ENCODE measurements at regions not wholly inside any gene's neighbourhood (a gene's known extent, or its start where the extent isn't known, plus 50 kb on each side); places are given as distances from the start of the nearest gene placed in this dataset.

GRCh38 chr12:23221926-23222325 lies 597.0 kb downstream of the ETNK1 start:
- Histone ChIP-seq H3K9me2 (ENCODE audit: insufficient read depth, low read length) (no peaks in the 10 kb centered on the region), H3K36me3 (ENCODE audit: insufficient read depth, low read length) (no peaks in the 10 kb centered on the region), H3K79me2 (ENCODE audit: insufficient read depth, low read depth, low read length) (no peaks in the 10 kb centered on the region), H3K9me3 (ENCODE audit: low read length) (no peaks in the 10 kb centered on the region), H3K4me3 (ENCODE audit: low read depth, low read length, poor library complexity, severe bottlenecking) (no peak overlapping the region), H4K20me1 (ENCODE audit: insufficient read depth, low read length) (no peaks in the 10 kb centered on the region), H3K4me1 (ENCODE audit: insufficient read depth, low read length, poor library complexity, severe bottlenecking) (no peaks in the 10 kb centered on the region), H2AFZ (ENCODE audit: low read length) (no peak overlapping the region), H3K27ac (ENCODE audit: low read depth, low read length, poor library complexity, severe bottlenecking) (no peak overlapping the region), H3K4me2 (ENCODE audit: low read length) (no peak overlapping the region)
- intact Hi-C loops (cut with micrococcal nuclease; ENCODE audit: unreplicated experiment): no loop called here
- no peak for DNase-seq (ENCODE audit: low spot score)
- BruUV-seq (replicated peaks): no TSS peak
- ChIA-PET POLR2A (interaction anchor here (0.6 to 0.7 kb wide), 4 partner anchors 55 to 999 kb away, joined by 3 to 5 read pairs (median 3); no protein-coding TSS in a partner anchor), CTCF (ENCODE audit: unreplicated experiment) (no interaction called here)
- TF ChIP-seq EZH2phosphoT487 (IDR thresholded peaks at IDR 0.05; ENCODE audit: borderline replicate concordance, low read depth, low read length): no peak
- TF ChIP-seq, protein P1, sequence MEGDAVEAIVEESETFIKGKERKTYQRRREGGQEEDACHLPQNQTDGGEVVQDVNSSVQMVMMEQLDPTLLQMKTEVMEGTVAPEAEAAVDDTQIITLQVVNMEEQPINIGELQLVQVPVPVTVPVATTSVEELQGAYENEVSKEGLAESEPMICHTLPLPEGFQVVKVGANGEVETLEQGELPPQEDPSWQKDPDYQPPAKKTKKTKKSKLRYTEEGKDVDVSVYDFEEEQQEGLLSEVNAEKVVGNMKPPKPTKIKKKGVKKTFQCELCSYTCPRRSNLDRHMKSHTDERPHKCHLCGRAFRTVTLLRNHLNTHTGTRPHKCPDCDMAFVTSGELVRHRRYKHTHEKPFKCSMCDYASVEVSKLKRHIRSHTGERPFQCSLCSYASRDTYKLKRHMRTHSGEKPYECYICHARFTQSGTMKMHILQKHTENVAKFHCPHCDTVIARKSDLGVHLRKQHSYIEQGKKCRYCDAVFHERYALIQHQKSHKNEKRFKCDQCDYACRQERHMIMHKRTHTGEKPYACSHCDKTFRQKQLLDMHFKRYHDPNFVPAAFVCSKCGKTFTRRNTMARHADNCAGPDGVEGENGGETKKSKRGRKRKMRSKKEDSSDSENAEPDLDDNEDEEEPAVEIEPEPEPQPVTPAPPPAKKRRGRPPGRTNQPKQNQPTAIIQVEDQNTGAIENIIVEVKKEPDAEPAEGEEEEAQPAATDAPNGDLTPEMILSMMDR (conservative IDR thresholded peaks at IDR 0.05; ENCODE audit: low read length): no peak

DNA sequence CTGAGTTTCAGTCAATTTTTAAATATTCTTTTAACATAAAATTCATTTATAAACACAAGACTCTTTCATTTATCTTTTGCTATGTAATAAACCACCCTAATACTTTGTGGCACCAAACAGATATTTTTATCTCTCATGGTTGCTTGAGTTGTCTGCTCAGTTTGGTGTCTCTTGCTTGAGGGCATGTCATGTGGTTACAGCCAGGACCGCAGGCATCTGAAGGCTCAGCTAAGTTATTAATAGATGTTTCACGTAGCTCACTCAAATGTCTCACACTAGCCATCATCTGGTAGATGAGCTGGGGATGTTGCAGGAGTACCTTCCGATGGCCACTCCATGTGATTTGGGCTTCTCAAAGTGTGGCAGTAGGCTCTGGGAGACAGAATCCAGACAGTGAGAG lies 597.8 kb downstream of the ETNK1 start:
- Histone ChIP-seq H2AFZ (ENCODE audit: low read length) (no peak overlapping the region), H3K4me3 (ENCODE audit: low read depth, low read length, poor library complexity, severe bottlenecking) (no peak overlapping the region), H3K4me2 (ENCODE audit: low read length) (no peak overlapping the region), H3K36me3 (ENCODE audit: insufficient read depth, low read length) (no peaks in the 10 kb centered on the region), H3K9me3 (ENCODE audit: low read length) (no peaks in the 10 kb centered on the region), H3K4me1 (ENCODE audit: insufficient read depth, low read length, poor library complexity, severe bottlenecking) (no peaks in the 10 kb centered on the region), H4K20me1 (ENCODE audit: insufficient read depth, low read length) (no peaks in the 10 kb centered on the region), H3K79me2 (ENCODE audit: insufficient read depth, low read depth, low read length) (no peaks in the 10 kb centered on the region), H3K27ac (ENCODE audit: low read depth, low read length, poor library complexity, severe bottlenecking) (no peak overlapping the region), H3K9me2 (ENCODE audit: insufficient read depth, low read length) (no peaks in the 10 kb centered on the region)
- intact Hi-C loops (cut with micrococcal nuclease; ENCODE audit: unreplicated experiment): no loop called here
- TF ChIP-seq, protein P1 (conservative IDR thresholded peaks at IDR 0.05; ENCODE audit: low read length): no peak
- no peak for TF ChIP-seq EZH2phosphoT487 (IDR thresholded peaks at IDR 0.05; ENCODE audit: borderline replicate concordance, low read depth, low read length)
- BruUV-seq (replicated peaks): no TSS peak
- DNase-seq (ENCODE audit: low spot score): no peak
- ChIA-PET CTCF (ENCODE audit: unreplicated experiment) (no interaction called here), POLR2A (no interaction called here)

DNA sequence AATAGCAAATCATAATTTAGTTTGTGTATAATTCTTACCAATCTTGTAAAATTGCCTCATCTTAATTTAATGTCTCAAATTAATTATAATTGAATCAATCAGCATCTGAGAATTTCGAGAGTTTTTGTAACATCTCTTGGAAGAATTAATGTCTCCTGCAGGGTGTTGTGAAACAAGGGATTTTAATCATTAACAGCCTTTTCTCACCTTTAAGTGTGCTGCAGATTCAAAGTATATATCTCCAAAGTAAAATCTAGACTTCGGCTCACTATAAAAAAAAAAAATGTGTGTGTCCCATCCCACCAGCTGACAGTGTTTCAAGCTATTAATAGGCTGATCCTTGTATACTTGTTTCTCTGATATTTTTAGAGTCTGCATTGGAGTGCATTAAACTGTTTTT lies 603.1 kb downstream of the ETNK1 start:
- Histone ChIP-seq H2AFZ (ENCODE audit: low read length) (no peak overlapping the region), H3K79me2 (ENCODE audit: insufficient read depth, low read depth, low read length) (no peaks in the 10 kb centered on the region), H4K20me1 (ENCODE audit: insufficient read depth, low read length) (no peaks in the 10 kb centered on the region), H3K9me2 (ENCODE audit: insufficient read depth, low read length) (no peaks in the 10 kb centered on the region), H3K27ac (ENCODE audit: low read depth, low read length, poor library complexity, severe bottlenecking) (no peak overlapping the region), H3K36me3 (ENCODE audit: insufficient read depth, low read length) (no peaks in the 10 kb centered on the region), H3K9me3 (ENCODE audit: low read length) (no peaks in the 10 kb centered on the region), H3K4me2 (ENCODE audit: low read length) (no peak overlapping the region), H3K4me1 (ENCODE audit: insufficient read depth, low read length, poor library complexity, severe bottlenecking) (no peaks in the 10 kb centered on the region), H3K4me3 (ENCODE audit: low read depth, low read length, poor library complexity, severe bottlenecking) (no peak overlapping the region)
- BruUV-seq (replicated peaks): no TSS peak
- TF ChIP-seq EZH2phosphoT487 (IDR thresholded peaks at IDR 0.05; ENCODE audit: borderline replicate concordance, low read depth, low read length): no peak
- TF ChIP-seq, protein P1 (conservative IDR thresholded peaks at IDR 0.05; ENCODE audit: low read length): no peak
- ChIA-PET CTCF (ENCODE audit: unreplicated experiment) (no interaction called here), POLR2A (interaction anchor here (0.6 kb wide), 1 partner anchor 1619 kb away, joined by 3 read pairs; no protein-coding TSS in a partner anchor)
- intact Hi-C loops (cut with micrococcal nuclease; ENCODE audit: unreplicated experiment): no loop called here
- DNase-seq (ENCODE audit: low spot score): no peak
